ENCODE measurements at regions not wholly inside any gene's neighbourhood (a gene's known extent, or its start where the extent isn't known, plus 50 kb on each side); places are given as distances from the start of the nearest gene placed in this dataset.

DNA sequence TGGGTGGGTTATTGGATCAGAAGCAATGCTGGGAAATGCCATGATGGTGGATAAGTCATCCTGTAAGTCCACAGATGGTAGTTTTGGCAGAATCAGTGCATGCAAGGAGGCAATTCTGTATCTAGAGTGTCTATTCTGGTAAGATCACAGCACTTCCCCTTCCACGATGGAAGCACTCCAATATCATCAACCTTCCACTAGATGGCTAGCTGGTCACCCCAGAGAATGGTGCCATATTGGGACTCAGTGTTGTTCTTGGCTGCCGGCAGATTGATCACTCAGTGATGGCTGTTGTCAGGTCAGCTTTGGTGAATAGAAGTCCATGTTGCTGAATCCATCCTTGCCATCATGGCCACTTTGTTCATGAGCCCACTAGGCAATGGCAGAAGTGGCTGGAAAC is 553.5 kb downstream of the CSNK1G3 start:
- TF ChIP-seq, protein P1, sequence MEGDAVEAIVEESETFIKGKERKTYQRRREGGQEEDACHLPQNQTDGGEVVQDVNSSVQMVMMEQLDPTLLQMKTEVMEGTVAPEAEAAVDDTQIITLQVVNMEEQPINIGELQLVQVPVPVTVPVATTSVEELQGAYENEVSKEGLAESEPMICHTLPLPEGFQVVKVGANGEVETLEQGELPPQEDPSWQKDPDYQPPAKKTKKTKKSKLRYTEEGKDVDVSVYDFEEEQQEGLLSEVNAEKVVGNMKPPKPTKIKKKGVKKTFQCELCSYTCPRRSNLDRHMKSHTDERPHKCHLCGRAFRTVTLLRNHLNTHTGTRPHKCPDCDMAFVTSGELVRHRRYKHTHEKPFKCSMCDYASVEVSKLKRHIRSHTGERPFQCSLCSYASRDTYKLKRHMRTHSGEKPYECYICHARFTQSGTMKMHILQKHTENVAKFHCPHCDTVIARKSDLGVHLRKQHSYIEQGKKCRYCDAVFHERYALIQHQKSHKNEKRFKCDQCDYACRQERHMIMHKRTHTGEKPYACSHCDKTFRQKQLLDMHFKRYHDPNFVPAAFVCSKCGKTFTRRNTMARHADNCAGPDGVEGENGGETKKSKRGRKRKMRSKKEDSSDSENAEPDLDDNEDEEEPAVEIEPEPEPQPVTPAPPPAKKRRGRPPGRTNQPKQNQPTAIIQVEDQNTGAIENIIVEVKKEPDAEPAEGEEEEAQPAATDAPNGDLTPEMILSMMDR (IDR thresholded peaks at IDR 0.05 in 4 of 5, conservative IDR thresholded peaks at IDR 0.05 in 1 of 5), result no peak
- TF ChIP-seq POLR2A (IDR thresholded peaks at IDR 0.05), result no peak

Measured in gastrocnemius medialis (tissue), 4 donors.